GM12891 (cell line): ENCODE measurements at regions not wholly inside any gene's neighbourhood (a gene's known extent, or its start where the extent isn't known, plus 50 kb on each side); places are given as distances from the start of the nearest gene placed in this dataset.
"Not testable (repeated sequence)": the region's sequence is repeated elsewhere in the genome, so short reads cannot be mapped to it uniquely, and the experiment has no call there.

Experiments
- POLR2A ChIP-seq: IDR thresholded peaks from 2 replicates; pipeline ENCODE4 v1.6.1; 2011; ENCODE audit warnings: low read depth, low read length, control low read depth
- TAF1 ChIP-seq: IDR thresholded peaks from 2 replicates; pipeline ENCODE4 v1.6.1; 2011; ENCODE audit warnings: low read depth, low read length, control low read depth

GRCh38 chr1:146438543-146438942 lies 209.7 kb upstream of the NOTCH2NLA start:
- TF ChIP-seq POLR2A, TAF1: not testable (repeated sequence)
